ENCODE measurements at regions not wholly inside any gene's neighbourhood (a gene's known extent, or its start where the extent isn't known, plus 50 kb on each side); places are given as distances from the start of the nearest gene placed in this dataset.

GRCh38 chr21:18917622-18918021, 514.0 kb upstream of the TMPRSS15 start:
- no peaks in the 10 kb centered on the region for H3K9me3 ChIP-seq (ENCODE audit: control insufficient read depth, low read length)
- 78% methylated on average over 6 of the region's 6 CpGs for WGBS
- H3K27ac ChIP-seq (ENCODE audit: low read length, poor library complexity, severe bottlenecking): no peak overlapping the region
- no peak overlapping the region for H4K8ac ChIP-seq (ENCODE audit: low read length)
- no peak overlapping the region for H3K4ac ChIP-seq (ENCODE audit: low read depth in 1 of 2, low read length in 2 of 2)
- H3K23ac ChIP-seq (ENCODE audit: low read length in 2 of 2): no peak overlapping the region
- no peak overlapping the region for H3K18ac ChIP-seq (ENCODE audit: low read depth in 1 of 2, low read length in 2 of 2)
- no peaks in the 10 kb centered on the region for H3K36me3 ChIP-seq (ENCODE audit: control insufficient read depth in 1 of 2, insufficient read depth in 2 of 2, low read depth in 1 of 2, low read length in 2 of 2)
- H3K14ac ChIP-seq (ENCODE audit: low read length in 2 of 2): no peak overlapping the region
- H3K4me1 ChIP-seq (ENCODE audit: control insufficient read depth, insufficient read depth, low read depth, low read length): no peaks in the 10 kb centered on the region
- no peak overlapping the region for H3K4me2 ChIP-seq (ENCODE audit: low read length, poor library complexity, severe bottlenecking)
- no peaks in the 10 kb centered on the region for H3K27me3 ChIP-seq (ENCODE audit: control insufficient read depth in 1 of 2, insufficient read depth in 1 of 2, low read length in 2 of 2)
- no peaks in the 10 kb centered on the region for H3K79me1 ChIP-seq (replicated peaks; ENCODE audit: low read length, poor library complexity, severe bottlenecking)
- H3K4me3 ChIP-seq (ENCODE audit: insufficient read depth in 1 of 2, low read depth in 1 of 2, low read length in 2 of 2): no peak overlapping the region
- no peak overlapping the region for H2BK5ac ChIP-seq (ENCODE audit: low read depth, low read length, poor library complexity, severe bottlenecking)
- H2BK12ac ChIP-seq (ENCODE audit: low read length in 2 of 2): no peak overlapping the region
- no peak overlapping the region for H2BK15ac ChIP-seq (ENCODE audit: low read depth, poor library complexity, severe bottlenecking)
- H2BK120ac ChIP-seq (ENCODE audit: low read depth, low read length): no peak overlapping the region
- no peak overlapping the region for H4K91ac ChIP-seq (ENCODE audit: low read length)
- H2AK5ac ChIP-seq (ENCODE audit: low read length, severe bottlenecking): no peak overlapping the region
- no peak overlapping the region for H2AFZ ChIP-seq (ENCODE audit: low read depth, low read length)
- H3K9ac ChIP-seq (ENCODE audit: low read length): no peak overlapping the region
- DNase-seq: no peak

- Histone ChIP-seq H3K36me3 (ENCODE audit: control insufficient read depth in 1 of 2, insufficient read depth in 2 of 2, low read depth in 1 of 2, low read length in 2 of 2) (no peaks in the 10 kb centered on the region), H3K14ac (ENCODE audit: low read length in 2 of 2) (no peak overlapping the region), H2BK5ac (ENCODE audit: low read depth, low read length, poor library complexity, severe bottlenecking) (no peak overlapping the region), H3K9ac (ENCODE audit: low read length) (no peak overlapping the region), H3K27ac (ENCODE audit: low read length, poor library complexity, severe bottlenecking) (no peak overlapping the region), H2BK15ac (ENCODE audit: low read depth, poor library complexity, severe bottlenecking) (no peak overlapping the region), H2AK5ac (ENCODE audit: low read length, severe bottlenecking) (no peak overlapping the region), H3K18ac (ENCODE audit: low read depth in 1 of 2, low read length in 2 of 2) (no peak overlapping the region), H3K27me3 (ENCODE audit: control insufficient read depth in 1 of 2, insufficient read depth in 1 of 2, low read length in 2 of 2) (no peaks in the 10 kb centered on the region), H2BK120ac (ENCODE audit: low read depth, low read length) (no peak overlapping the region), H4K8ac (ENCODE audit: low read length) (no peak overlapping the region), H3K4me3 (ENCODE audit: insufficient read depth in 1 of 2, low read depth in 1 of 2, low read length in 2 of 2) (no peak overlapping the region), H3K79me1 (replicated peaks; ENCODE audit: low read length, poor library complexity, severe bottlenecking) (no peaks in the 10 kb centered on the region), H3K23ac (ENCODE audit: low read length in 2 of 2) (no peak overlapping the region), H3K4me2 (ENCODE audit: low read length, poor library complexity, severe bottlenecking) (no peak overlapping the region), H2BK12ac (ENCODE audit: low read length in 2 of 2) (no peak overlapping the region), H2AFZ (ENCODE audit: low read depth, low read length) (no peak overlapping the region), H3K4ac (ENCODE audit: low read depth in 1 of 2, low read length in 2 of 2) (no peak overlapping the region), H3K4me1 (ENCODE audit: control insufficient read depth, insufficient read depth, low read depth, low read length) (no peaks in the 10 kb centered on the region), H3K9me3 (ENCODE audit: control insufficient read depth, low read length) (no peaks in the 10 kb centered on the region), H4K91ac (ENCODE audit: low read length) (no peak overlapping the region)
- no peak for DNase-seq
These were observed 527.7 kb upstream of the TMPRSS15 start for GRCh38 chr21:18931237-18931636.

GRCh38 chr21:18937337-18937736, 533.8 kb upstream of the TMPRSS15 start:
- Histone ChIP-seq H2AK5ac (ENCODE audit: low read length, severe bottlenecking) (no peak overlapping the region), H3K18ac (ENCODE audit: low read depth in 1 of 2, low read length in 2 of 2) (no peak overlapping the region), H3K4me3 (ENCODE audit: insufficient read depth in 1 of 2, low read depth in 1 of 2, low read length in 2 of 2) (no peak overlapping the region), H3K9me3 (ENCODE audit: control insufficient read depth, low read length) (no peaks in the 10 kb centered on the region), H3K79me1 (replicated peaks; ENCODE audit: low read length, poor library complexity, severe bottlenecking) (no peaks in the 10 kb centered on the region), H3K9ac (ENCODE audit: low read length) (no peak overlapping the region), H3K23ac (ENCODE audit: low read length in 2 of 2) (no peak overlapping the region), H3K4me2 (ENCODE audit: low read length, poor library complexity, severe bottlenecking) (no peak overlapping the region), H3K36me3 (ENCODE audit: control insufficient read depth in 1 of 2, insufficient read depth in 2 of 2, low read depth in 1 of 2, low read length in 2 of 2) (no peaks in the 10 kb centered on the region), H3K27me3 (ENCODE audit: control insufficient read depth in 1 of 2, insufficient read depth in 1 of 2, low read length in 2 of 2) (no peaks in the 10 kb centered on the region), H2AFZ (ENCODE audit: low read depth, low read length) (no peak overlapping the region), H3K27ac (ENCODE audit: low read length, poor library complexity, severe bottlenecking) (no peak overlapping the region), H3K4ac (ENCODE audit: low read depth in 1 of 2, low read length in 2 of 2) (no peak overlapping the region), H2BK12ac (ENCODE audit: low read length in 2 of 2) (no peak overlapping the region), H3K4me1 (ENCODE audit: control insufficient read depth, insufficient read depth, low read depth, low read length) (no peaks in the 10 kb centered on the region), H2BK120ac (ENCODE audit: low read depth, low read length) (no peak overlapping the region), H2BK15ac (ENCODE audit: low read depth, poor library complexity, severe bottlenecking) (no peak overlapping the region), H2BK5ac (ENCODE audit: low read depth, low read length, poor library complexity, severe bottlenecking) (no peak overlapping the region), H4K91ac (ENCODE audit: low read length) (no peak overlapping the region), H3K14ac (ENCODE audit: low read length in 2 of 2) (no peak overlapping the region), H4K8ac (ENCODE audit: low read length) (no peak overlapping the region)
- no peak for DNase-seq
- 85% methylated on average over 7 of the region's 7 CpGs for WGBS

- no peak overlapping the region for H2AFZ ChIP-seq (ENCODE audit: low read depth, low read length)
- H3K36me3 ChIP-seq (ENCODE audit: control insufficient read depth in 1 of 2, insufficient read depth in 2 of 2, low read depth in 1 of 2, low read length in 2 of 2): no peaks in the 10 kb centered on the region
- no peak overlapping the region for H4K8ac ChIP-seq (ENCODE audit: low read length)
- H3K18ac ChIP-seq (ENCODE audit: low read depth in 1 of 2, low read length in 2 of 2): no peak overlapping the region
- H3K4me2 ChIP-seq (ENCODE audit: low read length, poor library complexity, severe bottlenecking): no peak overlapping the region
- H3K4me1 ChIP-seq (ENCODE audit: control insufficient read depth, insufficient read depth, low read depth, low read length): no peaks in the 10 kb centered on the region
- H3K4me3 ChIP-seq (ENCODE audit: insufficient read depth in 1 of 2, low read depth in 1 of 2, low read length in 2 of 2): no peak overlapping the region
- no peaks in the 10 kb centered on the region for H3K27me3 ChIP-seq (ENCODE audit: control insufficient read depth in 1 of 2, insufficient read depth in 1 of 2, low read length in 2 of 2)
- H3K79me1 ChIP-seq (replicated peaks; ENCODE audit: low read length, poor library complexity, severe bottlenecking): no peaks in the 10 kb centered on the region
- H2BK5ac ChIP-seq (ENCODE audit: low read depth, low read length, poor library complexity, severe bottlenecking): no peak overlapping the region
- H2BK120ac ChIP-seq (ENCODE audit: low read depth, low read length): no peak overlapping the region
- H3K4ac ChIP-seq (ENCODE audit: low read depth in 1 of 2, low read length in 2 of 2): no peak overlapping the region
- H2BK15ac ChIP-seq (ENCODE audit: low read depth, poor library complexity, severe bottlenecking): no peak overlapping the region
- no peak overlapping the region for H4K91ac ChIP-seq (ENCODE audit: low read length)
- DNase-seq: no peak
- no peak overlapping the region for H3K27ac ChIP-seq (ENCODE audit: low read length, poor library complexity, severe bottlenecking)
- no peaks in the 10 kb centered on the region for H3K9me3 ChIP-seq (ENCODE audit: control insufficient read depth, low read length)
- 95% methylated on average over 4 of the region's 4 CpGs for WGBS
- no peak overlapping the region for H2BK12ac ChIP-seq (ENCODE audit: low read length in 2 of 2)
- H3K14ac ChIP-seq (ENCODE audit: low read length in 2 of 2): no peak overlapping the region
- H3K23ac ChIP-seq (ENCODE audit: low read length in 2 of 2): no peak overlapping the region
- H2AK5ac ChIP-seq (ENCODE audit: low read length, severe bottlenecking): no peak overlapping the region
- H3K9ac ChIP-seq (ENCODE audit: low read length): no peak overlapping the region
These were observed 537.2 kb upstream of the TMPRSS15 start for GRCh38 chr21:18940791-18941190.

All from mesenchymal stem cell (in vitro differentiated cells and primary cell).